Stimulated activated CD8-positive, alpha-beta memory T cell treated with anti-CD3 and anti-CD28 coated beads, Interleukin-15, amount 100 ng/mL, for 1 hour (primary cell): ENCODE measurements at regions not wholly inside any gene's neighbourhood (a gene's known extent, or its start where the extent isn't known, plus 50 kb on each side); places are given as distances from the start of the nearest gene placed in this dataset.

Experiments used
- DNase-seq: peaks from one replicate; pipeline ENCODE4 v3.0.0-alpha.2; 2020; ENCODE audit warnings: low read depth

DNA sequence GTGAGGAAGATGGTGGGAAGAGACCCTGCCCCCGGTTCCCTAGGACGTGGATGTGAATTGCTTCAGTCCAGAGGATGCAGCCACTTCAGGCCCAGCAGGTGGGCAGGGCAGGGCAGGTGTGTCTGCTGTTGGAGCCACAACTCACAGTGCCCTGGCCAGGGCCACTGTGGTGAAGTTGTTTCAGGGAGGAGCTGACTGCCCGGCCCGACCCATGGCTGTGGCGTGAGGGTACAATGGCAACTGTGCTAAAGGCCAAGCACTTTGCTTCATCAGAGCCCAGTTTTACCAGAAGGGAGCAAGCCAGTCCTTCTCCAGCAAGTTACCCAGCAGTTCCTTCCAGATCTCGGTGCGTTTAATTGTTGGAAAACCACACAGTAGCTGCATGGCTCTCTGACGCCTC lies 1174.4 kb downstream of the BRD1 start:
- no peak for DNase-seq

GRCh38 chr22:48652796-48653195 lies 1174.9 kb downstream of the BRD1 start:
- no peak for DNase-seq

DNA sequence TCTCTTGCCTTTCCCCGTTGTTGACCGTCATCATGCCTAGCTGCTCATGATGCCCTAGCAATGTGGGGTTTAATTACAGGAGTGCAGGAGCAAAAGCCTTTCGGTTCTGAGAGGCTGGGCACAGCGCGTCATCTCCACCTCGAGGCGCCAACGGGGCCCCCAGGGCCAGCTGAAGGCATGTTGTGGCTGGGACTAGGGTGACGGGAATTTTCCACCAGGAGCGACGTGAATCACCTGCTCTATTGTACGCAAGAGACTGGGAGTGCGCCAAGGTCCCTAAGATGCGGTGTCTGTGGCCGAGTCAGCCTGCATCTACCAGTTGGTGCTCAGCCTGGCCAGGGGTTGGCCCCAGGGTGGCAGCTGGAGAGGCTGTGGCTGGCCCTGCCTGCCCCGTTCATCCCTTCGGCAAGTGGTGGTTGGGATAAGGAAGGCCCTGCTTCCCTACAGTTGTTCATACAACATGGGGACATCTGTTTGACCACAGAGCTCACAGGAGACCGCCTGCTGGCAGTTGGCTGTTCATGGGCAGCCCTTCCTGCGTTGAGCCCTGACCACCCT lies 1175.6 kb downstream of the BRD1 start:
- no peak for DNase-seq

- no peak for DNase-seq
These were observed 1176.4 kb downstream of the BRD1 start for GRCh38 chr22:48651036-48651890.

DNA sequence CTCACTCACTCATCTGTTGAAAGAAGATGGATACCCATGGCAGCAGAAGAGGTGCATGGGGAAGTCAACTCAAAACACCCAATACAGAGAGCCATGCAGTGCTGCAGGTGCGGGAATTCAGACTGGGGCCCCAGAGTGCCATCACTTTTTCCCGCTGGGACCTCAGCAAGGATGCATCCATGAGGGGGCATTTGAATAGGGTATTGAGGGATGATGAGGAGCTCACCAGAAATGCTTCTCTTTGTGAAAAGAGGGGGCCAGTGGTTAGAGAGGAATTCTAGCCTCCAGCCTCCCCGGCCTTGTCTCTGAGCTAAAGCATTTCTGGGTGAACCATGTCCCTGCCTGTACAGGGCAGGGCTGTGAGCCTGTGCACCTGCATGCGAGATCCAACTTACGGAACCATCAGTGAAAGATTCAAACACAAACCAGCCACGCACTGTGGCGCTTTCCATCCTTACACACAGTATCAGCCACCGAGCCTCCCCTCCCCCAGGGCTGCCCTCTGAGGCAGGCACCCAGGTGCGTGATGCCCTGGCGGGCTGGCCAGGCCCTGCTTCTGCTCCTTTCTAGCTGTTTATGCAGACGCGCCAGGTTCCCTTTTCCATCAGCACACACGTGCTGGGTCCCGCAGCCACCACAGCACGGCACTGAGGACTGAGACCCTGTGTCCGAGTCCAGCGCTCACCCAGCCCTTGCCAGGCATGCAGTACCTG lies 1177.2 kb downstream of the BRD1 start:
- no peak for DNase-seq

DNA sequence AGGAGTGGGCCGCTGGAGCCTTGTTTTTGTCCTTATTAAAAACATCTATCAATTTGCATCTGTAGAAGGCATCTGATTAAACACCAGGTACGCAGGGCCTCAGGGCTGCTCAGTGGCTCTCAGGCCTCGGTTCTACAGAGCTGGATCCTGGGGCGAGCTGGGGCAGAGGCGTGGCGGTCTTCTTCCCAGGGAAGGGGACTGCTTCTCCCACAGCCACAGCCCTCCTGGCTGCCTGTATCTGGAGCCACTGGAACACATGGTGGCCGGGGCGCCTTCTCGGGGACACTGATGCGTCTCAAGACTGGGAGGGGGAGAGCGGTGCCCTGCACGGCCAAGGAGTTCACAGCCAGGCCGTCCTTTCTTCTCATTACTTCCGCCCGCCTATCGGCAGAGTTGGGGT lies 1178.2 kb downstream of the BRD1 start:
- DNase-seq = no peak

DNA sequence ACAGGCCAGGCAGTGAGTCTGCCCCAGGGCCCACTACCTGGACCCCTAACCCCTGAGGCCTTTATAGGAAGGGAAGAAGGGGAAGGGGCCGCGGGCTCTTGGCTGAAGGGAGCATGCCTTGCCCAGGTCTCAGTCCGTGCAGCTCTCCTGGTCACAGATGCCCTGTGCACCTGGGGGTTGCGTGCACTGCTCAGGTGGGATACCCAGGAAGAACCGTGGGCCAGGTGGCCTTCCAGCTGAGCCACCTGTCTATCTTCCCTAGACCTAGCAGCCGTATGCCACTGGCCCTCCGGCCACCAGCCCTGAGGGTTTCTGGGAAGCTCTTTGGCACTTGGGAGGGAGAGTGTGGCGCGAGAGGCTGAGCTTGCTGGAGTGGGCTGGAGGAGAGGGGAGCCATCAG lies 1178.6 kb downstream of the BRD1 start:
- DNase-seq = no peak

DNA sequence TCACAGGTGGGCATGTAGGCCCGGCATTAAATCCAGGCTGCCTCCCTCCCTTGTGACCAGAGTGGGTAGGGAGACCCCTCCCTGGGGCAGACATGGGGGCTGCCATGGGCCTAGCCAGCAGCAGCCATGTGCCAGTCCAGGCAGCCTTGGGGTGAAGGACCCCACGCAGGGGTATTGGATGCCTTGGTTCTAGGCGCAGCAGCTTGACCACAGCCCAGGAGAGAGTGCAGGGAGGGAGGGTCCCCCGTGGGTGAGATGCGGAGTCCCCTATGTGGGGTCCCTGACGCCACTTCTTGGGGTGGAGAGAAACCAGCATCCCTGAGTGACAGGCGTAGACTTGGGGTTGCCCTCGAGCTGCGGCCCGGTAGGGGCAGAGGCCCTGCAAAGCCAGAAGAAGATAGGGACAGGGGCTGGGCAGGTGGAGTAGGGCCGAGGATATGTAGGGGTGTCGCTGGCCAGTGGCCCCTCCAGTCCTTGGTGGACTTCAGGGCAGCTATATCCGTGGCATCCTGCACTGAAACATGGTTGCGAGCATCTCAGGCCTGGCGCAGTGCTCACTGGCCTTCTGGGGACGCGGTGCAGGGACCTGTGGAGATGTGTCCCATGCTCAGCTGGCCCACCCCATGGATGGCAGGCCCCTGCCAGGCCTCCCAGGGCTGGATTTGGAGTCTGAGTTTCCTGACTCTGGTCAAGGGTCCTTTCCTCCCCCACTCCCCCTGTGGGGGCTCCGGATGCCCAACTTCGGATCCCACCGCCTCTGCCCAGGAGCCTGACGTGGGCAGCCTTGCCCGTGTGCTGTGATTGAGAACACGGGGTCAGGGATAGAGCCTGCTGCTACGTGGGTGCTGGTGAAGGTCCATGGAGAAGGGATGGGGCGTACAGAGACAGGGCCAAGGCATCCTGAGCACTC lies 1179.8 kb downstream of the BRD1 start:
- DNase-seq = no peak

GRCh38 chr22:48647051-48647450 lies 1180.6 kb downstream of the BRD1 start:
- no peak for DNase-seq

GRCh38 chr22:48646216-48646925 lies 1181.3 kb downstream of the BRD1 start:
- DNase-seq = no peak

GRCh38 chr22:48645766-48646165 lies 1181.9 kb downstream of the BRD1 start:
- DNase-seq = no peak

- DNase-seq = no peak
These were observed 1182.7 kb downstream of the BRD1 start for GRCh38 chr22:48644997-48645396.

DNA sequence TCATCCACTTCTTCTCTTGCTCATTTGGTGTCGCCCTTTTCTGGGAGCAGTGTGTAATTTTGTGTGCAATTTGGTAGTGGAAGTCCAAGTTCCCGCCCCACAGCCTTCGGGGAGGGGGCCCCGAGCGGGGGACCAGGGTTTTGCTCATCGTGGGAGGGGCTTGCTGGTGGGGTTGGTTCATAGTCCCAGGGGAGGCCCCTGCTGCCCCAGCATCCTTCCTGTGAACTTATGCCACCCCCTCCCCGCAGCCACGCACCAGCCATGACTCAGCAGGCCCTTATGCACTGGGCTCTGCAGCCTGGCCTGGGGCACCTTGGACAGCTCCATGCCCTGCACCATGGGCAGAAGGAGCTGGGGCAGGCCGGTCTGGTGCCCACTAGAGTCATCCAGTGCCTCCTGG lies 1183.6 kb downstream of the BRD1 start:
- no peak for DNase-seq

DNA sequence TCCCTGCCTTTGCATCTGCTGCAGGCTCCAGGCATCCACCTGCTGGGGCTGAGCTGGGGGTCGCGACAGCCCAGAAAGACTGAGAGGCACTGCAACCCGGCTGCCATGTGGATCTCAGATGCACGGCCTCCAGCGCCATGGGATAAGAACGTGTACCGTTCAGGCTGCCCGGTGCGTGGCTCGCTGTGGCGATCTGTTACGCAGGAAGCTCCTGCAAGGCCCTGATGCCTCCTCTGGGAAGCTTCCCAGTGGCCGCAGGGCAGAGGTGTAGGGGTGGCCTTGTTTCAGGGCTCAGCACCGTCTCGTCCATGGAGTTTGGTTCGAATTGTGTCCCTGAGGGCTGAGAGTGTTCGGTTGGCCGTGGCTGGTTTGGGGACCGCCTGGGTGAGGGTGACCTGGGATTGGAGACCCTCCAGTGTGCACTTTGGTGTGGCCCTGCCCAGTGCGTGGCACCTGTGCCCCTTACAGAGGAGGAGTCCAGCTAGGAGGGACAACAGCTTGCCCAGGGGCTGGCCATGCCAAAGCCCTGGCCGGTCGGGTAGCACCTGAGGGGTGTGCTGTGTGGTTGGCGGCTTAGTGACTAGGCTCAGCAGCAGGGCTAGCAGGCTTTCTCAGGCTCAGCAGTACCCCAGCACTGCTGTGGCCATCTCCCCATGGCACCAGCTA lies 1184.5 kb downstream of the BRD1 start:
- DNase-seq = no peak

DNA sequence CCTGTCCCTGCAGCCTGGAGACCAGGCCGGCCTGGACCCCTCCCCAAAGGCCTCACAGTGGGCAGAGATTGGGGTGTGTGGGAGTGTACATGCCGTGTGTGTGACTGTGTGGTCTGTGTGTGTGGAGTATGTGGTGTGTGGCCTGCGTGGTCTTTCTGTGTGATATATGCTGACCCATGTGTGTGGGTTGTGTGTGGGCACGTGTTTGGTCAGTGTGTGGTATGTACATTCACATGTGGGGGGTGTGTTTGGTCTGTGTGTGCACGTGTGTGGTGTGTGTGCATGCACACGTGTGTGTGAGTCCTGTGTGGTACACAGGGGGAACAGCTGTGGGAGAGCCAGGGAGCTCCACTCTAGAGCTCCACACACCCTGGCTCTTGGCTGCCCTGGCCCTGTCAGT lies 1185.1 kb downstream of the BRD1 start:
- DNase-seq = no peak

DNA sequence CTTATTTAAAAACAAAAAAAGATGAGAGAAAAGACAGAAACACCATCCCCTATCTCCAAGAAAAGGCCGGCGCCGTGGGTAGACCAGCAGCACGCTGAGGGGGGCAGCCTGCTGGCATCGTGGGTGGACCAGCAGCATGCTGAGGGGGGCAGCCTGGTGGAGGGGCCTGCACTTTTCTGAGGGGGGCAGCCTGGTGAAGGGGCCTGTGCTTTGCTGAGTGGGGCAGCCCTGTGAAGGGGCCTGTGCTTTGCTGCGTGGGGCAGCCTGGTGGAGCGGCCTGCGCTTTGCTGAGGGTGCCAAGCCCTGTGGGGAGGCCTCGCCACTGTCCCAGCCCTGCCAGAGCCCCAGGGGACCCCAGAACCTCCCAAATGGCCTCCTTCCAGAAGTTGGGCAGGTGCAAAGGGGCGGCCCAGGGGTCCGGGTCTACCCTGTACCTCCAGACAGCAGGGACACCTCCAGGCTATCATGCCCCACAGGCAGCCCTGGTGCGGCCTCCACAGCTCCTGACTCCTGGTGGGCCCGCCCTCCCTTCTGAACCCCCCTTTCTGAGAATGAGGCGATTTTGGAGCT lies 1185.7 kb downstream of the BRD1 start:
- DNase-seq = no peak

DNA sequence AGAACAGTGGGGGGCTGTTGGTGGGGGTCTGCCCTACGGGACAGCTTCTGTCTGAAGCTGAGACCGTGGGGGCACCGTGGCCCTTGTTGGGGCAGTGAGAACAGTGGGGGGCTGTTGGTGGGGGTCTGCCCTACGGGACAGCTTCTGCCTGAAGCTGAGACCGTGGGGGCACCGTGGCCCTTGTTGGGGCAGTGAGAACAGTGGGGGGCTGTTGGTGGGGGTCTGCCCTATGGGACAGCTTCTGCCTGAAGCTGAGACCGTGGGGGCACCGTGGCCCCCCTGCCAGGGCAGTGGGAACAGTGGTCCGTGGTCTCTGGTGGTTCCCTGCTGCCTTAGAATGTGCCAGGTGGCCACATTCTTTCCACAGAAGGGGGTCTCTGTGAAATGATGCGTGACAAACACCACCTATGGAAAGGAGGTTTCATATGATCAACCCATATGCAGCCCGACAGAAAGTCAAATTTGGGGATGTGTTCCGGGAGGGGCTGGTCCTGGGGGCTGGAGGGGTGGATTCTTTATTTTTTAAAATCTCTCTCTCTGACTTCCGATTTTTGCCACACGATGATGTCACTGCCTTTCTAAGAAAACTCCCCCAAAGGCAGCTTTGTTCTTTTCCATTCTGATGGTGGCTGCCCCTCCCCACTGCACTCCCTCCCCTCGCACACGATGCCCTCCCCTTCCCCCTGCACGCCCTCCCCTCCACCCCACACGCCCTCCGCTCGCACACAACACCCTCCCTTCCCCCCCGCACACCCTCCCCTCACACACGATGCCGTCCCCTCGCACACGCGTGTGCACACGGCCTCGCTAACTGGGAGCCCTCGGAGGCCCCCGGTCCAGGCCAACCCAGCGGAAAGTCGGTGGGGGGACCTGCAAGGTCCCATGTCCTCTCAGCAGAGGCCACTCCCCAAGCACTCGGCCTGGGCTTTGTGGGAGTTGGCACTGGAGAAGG lies 1186.5 kb downstream of the BRD1 start:
- DNase-seq = no peak

DNA sequence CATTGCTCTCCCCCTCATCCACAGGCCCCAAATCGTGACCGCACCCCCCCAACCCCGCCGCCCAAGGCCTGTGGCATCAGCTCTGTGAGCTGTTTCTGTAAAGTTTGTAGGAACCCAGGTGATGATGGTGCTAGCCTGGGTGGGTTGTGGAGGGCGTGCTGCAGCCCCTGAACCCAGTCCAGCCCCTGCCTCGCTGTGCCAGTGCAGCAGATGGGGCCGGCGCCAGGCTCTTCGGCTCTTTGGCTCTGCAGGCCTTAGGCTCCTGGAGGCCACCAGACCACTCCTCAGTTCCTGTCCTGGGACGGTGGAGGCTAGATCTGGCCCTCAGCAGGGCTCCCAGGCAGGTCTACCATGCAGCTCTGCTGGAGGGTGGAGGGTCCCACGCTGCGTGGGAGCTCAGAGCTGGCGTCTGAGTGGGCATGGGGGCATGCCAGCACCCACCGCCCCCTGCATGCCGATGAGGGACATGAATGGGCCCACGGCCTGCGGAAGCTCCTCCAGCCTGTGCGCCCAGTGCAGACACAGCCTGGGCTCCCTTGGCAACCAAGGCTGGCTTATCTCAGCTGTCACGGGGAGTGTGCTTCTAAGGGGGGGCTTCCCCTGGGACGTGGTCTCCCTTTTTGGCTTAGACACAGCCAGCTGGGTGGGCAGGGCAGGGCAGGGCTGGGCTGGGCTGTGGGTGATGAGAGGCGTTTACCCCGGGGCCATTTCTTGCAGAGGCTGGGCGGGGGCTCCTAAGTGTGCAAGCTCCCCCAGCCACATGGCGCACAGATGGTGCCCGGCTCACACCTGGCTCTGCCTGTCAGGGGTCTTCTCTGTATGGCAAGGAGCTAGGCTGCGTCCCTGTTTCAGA lies 1187.6 kb downstream of the BRD1 start:
- DNase-seq = no peak
